ENCODE measurements at regions not wholly inside any gene's neighbourhood (a gene's known extent, or its start where the extent isn't known, plus 50 kb on each side); places are given as distances from the start of the nearest gene placed in this dataset.

DNA sequence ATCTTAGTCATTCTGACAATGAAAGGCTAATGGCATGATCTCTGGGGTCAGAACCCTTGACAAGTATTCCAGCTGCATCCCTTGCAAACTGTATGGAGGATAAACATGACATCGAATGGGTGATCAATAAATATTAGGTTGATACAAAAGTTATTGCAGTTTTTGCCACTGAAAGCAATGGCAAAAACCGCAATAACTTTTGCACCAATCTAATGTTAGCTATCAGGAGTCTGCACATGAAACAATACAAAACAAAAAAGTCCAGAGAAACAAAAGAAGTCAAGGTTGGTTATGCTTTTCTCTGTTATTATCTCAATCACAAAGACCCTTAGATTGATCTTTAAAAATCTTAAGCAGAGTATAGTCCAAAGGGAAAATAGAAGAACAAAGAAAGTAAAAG lies 292.7 kb downstream of the DUSP10 start:
- no peak for DNase-seq
- no peaks in the 10 kb centered on the region for H3K9me3 ChIP-seq (replicated peaks)
- H3K36me3 ChIP-seq: no peaks in the 10 kb centered on the region
- no peaks in the 10 kb centered on the region for H3K4me1 ChIP-seq
- intact Hi-C loops (cut with micrococcal nuclease): no loop called here
- no peak overlapping the region for H3K27ac ChIP-seq (replicated peaks)
- TF ChIP-seq, protein P1, sequence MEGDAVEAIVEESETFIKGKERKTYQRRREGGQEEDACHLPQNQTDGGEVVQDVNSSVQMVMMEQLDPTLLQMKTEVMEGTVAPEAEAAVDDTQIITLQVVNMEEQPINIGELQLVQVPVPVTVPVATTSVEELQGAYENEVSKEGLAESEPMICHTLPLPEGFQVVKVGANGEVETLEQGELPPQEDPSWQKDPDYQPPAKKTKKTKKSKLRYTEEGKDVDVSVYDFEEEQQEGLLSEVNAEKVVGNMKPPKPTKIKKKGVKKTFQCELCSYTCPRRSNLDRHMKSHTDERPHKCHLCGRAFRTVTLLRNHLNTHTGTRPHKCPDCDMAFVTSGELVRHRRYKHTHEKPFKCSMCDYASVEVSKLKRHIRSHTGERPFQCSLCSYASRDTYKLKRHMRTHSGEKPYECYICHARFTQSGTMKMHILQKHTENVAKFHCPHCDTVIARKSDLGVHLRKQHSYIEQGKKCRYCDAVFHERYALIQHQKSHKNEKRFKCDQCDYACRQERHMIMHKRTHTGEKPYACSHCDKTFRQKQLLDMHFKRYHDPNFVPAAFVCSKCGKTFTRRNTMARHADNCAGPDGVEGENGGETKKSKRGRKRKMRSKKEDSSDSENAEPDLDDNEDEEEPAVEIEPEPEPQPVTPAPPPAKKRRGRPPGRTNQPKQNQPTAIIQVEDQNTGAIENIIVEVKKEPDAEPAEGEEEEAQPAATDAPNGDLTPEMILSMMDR (IDR thresholded peaks at IDR 0.05; ENCODE audit: borderline replicate concordance): no peak
- H3K4me3 ChIP-seq: no peak overlapping the region
- no peaks in the 10 kb centered on the region for H3K27me3 ChIP-seq (ENCODE audit: low read depth)

DNA sequence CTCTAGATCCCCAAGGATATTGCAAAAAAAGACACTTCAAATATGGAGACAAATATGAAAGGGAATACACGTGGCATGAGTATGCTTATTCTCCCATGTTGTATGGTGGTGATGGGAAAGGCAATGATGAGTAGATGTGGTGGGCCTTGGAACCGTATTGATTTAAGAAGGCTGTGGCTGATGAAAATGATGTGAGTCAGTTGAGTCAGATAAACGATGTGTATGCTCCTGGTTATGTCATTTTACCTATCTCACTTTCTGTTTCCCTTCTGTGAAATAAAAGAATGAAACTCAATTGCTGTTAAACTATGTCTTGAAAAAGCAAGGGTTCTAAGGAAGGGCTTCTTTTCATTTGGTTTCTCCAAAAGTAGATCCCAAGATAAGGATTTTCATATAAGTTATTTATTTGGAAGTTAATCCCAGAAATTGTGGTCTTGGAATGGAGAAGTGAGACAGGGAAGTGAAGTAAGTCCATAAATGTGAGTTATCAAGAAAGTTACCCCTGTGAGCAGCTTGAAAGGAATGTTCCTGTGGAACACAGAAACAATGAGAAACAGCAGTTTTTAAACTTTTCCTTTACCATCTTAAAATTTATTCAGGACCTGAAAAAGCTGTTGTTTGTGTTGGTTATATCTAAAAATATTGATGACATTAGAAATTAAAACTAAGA lies 292.0 kb downstream of the DUSP10 start:
- intact Hi-C loops (cut with micrococcal nuclease): no loop called here
- Histone ChIP-seq H3K9me3 (replicated peaks) (no peaks in the 10 kb centered on the region), H3K4me3 (no peak overlapping the region), H3K4me1 (no peaks in the 10 kb centered on the region), H3K36me3 (no peaks in the 10 kb centered on the region), H3K27me3 (ENCODE audit: low read depth) (no peaks in the 10 kb centered on the region), H3K27ac (replicated peaks) (no peak overlapping the region)
- no peak for DNase-seq
- TF ChIP-seq, protein P1 (IDR thresholded peaks at IDR 0.05; ENCODE audit: borderline replicate concordance): no peak

DNA sequence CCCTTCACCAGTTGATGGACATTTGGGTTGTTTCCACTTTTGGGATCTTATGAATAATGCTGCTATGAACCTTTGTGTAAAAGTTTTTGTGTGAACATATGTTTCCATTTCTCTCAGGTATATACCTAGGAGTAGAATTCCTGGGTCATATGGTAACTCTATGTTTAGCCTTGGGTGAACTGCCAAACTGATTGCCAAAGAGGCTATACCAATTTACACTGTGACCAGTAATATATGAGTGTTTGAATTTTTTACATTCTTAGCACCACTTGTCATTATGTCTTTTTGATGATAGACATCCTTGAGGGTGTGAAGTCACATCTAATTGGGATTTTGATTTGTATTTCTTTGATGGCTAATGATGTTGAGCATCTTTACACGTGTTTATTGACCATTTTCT lies 290.1 kb downstream of the DUSP10 start:
- TF ChIP-seq, protein P1 (IDR thresholded peaks at IDR 0.05; ENCODE audit: borderline replicate concordance): no peak
- H3K27me3 ChIP-seq (ENCODE audit: low read depth): no peaks in the 10 kb centered on the region
- H3K4me1 ChIP-seq: no peaks in the 10 kb centered on the region
- H3K4me3 ChIP-seq: no peak overlapping the region
- no peak for DNase-seq
- no peaks in the 10 kb centered on the region for H3K36me3 ChIP-seq
- intact Hi-C loops (cut with micrococcal nuclease): no loop called here
- no peaks in the 10 kb centered on the region for H3K9me3 ChIP-seq (replicated peaks)
- H3K27ac ChIP-seq (replicated peaks): no peak overlapping the region

DNA sequence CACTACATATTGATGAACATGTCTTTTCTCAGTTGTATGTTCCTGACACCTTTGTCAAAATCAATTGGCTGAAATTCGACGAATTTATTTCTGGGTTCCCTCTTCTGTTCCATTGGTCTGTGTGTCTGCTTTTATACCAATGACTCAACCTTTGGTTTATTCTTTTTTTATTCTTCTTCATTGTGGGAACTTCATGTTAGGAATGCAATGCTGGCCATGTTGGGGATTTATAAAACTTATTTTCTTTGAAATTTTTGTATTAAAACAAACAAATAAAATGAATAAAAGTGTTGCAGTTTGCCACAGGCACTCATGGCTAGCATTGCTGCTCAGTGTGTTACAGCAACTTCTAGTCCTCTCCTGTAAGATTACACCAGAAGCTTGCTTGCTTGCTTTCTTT lies 287.8 kb downstream of the DUSP10 start:
- Histone ChIP-seq H3K4me3 (no peak overlapping the region), H3K27me3 (ENCODE audit: low read depth) (no peaks in the 10 kb centered on the region), H3K4me1 (peaks cover 7% of the 10 kb centered on the region), H3K9me3 (replicated peaks) (no peaks in the 10 kb centered on the region), H3K36me3 (no peaks in the 10 kb centered on the region), H3K27ac (replicated peaks) (no peak overlapping the region)
- intact Hi-C loops (cut with micrococcal nuclease): no loop called here
- TF ChIP-seq, protein P1 (IDR thresholded peaks at IDR 0.05; ENCODE audit: borderline replicate concordance): no peak
- no peak for DNase-seq

DNA sequence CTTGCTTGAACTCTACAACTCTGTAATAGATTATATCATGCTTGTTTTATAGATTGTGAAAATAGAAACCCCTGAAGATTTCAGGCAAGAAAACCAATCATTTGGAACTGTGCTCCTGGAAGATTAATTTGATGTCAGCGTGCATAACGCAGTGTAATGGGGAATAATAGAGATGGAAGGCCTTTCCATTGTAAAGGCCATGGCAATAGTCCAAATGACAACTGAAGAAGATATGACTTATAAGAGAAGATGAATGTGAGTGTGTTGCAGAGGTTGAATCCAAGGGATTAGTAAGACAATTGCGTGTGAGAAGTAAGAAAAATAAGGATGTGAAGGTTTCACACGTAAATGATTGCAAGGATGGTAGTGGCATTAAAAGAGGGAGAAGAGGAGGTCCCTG lies 285.0 kb downstream of the DUSP10 start:
- Histone ChIP-seq H3K4me1 (peaks cover 7% of the 10 kb centered on the region), H3K27ac (replicated peaks) (no peak overlapping the region), H3K36me3 (no peaks in the 10 kb centered on the region), H3K9me3 (replicated peaks) (no peaks in the 10 kb centered on the region), H3K4me3 (no peak overlapping the region), H3K27me3 (ENCODE audit: low read depth) (no peaks in the 10 kb centered on the region)
- TF ChIP-seq, protein P1 (IDR thresholded peaks at IDR 0.05; ENCODE audit: borderline replicate concordance): no peak
- DNase-seq: no peak
- intact Hi-C loops (cut with micrococcal nuclease): no loop called here
